ENCODE measurements at regions not wholly inside any gene's neighbourhood (a gene's known extent, or its start where the extent isn't known, plus 50 kb on each side); places are given as distances from the start of the nearest gene placed in this dataset.
A peak's percentile ranks its signal among the peaks of the same experiment; 100 is the strongest.

DNA sequence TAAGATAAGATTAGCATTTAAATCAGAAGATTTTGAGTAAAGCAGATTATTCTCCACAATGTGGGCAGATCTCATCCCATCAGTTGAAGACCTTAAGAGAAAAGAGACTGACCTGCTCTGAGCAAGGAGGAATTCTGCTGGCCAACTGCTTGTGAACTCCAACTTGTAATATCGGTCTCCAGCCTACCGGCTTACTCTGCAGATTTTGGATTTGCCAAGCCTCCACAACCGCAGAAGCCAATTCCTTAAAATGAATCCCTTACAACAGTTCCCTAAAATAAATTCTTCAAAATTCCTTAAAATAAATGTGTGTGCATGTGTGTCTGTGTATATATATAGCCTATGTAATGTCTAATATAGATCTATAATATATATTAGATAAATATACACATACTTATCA, 107.4 kb upstream of the KLF13 start:
- Histone ChIP-seq H3K9me3 (ENCODE audit: control insufficient read depth, insufficient read depth, low read depth, low read length) (no peaks in the 10 kb centered on the region), H3K27ac (ENCODE audit: extremely low read depth, low read depth, low read length) (no peak overlapping the region), H3K36me3 (ENCODE audit: control insufficient read depth in 2 of 2, insufficient read depth in 1 of 2, low read length in 2 of 2) (no peaks in the 10 kb centered on the region), H3K4me1 (ENCODE audit: control insufficient read depth, insufficient read depth, low read length) (0 out of 2 replicates have a peak, but pooled peaks cover 2% of the 10 kb centered on the region), H3K4me3 (ENCODE audit: low read depth, low read length) (no peak overlapping the region)
- TF ChIP-seq ZNF121 (tag by site-specific recombination; IDR thresholded peaks at IDR 0.05) (no peak), ZNF776 (tag by site-specific recombination; IDR thresholded peaks at IDR 0.05; ENCODE audit: borderline replicate concordance) (no peak), MYNN (tag by site-specific recombination; IDR thresholded peaks at IDR 0.05; ENCODE audit: borderline replicate concordance) (no peak), ZSCAN23 (tag by site-specific recombination; IDR thresholded peaks at IDR 0.05) (no peak), ZNF791 (tag by site-specific recombination; IDR thresholded peaks at IDR 0.05) (no peak), EGR2 (tag by site-specific recombination; IDR thresholded peaks at IDR 0.05; ENCODE audit: low read depth) (no peak), ZSCAN16 (tag by site-specific recombination; IDR thresholded peaks at IDR 0.05) (no peak), SCRT1 (tag by site-specific recombination; IDR thresholded peaks at IDR 0.05; ENCODE audit: borderline replicate concordance) (no peak), ZNF433 (tag by site-specific recombination; IDR thresholded peaks at IDR 0.05; ENCODE audit: low read depth) (no peak)
- TF ChIP-seq, protein P1, sequence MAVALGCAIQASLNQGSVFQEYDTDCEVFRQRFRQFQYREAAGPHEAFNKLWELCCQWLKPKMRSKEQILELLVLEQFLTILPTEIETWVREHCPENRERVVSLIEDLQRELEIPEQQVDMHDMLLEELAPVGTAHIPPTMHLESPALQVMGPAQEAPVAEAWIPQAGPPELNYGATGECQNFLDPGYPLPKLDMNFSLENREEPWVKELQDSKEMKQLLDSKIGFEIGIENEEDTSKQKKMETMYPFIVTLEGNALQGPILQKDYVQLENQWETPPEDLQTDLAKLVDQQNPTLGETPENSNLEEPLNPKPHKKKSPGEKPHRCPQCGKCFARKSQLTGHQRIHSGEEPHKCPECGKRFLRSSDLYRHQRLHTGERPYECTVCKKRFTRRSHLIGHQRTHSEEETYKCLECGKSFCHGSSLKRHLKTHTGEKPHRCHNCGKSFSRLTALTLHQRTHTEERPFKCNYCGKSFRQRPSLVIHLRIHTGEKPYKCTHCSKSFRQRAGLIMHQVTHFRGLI (tag by site-specific recombination; IDR thresholded peaks at IDR 0.05), result no peak
- ChIA-PET CTCF (no interaction called here), POLR2A (no interaction called here)

DNA sequence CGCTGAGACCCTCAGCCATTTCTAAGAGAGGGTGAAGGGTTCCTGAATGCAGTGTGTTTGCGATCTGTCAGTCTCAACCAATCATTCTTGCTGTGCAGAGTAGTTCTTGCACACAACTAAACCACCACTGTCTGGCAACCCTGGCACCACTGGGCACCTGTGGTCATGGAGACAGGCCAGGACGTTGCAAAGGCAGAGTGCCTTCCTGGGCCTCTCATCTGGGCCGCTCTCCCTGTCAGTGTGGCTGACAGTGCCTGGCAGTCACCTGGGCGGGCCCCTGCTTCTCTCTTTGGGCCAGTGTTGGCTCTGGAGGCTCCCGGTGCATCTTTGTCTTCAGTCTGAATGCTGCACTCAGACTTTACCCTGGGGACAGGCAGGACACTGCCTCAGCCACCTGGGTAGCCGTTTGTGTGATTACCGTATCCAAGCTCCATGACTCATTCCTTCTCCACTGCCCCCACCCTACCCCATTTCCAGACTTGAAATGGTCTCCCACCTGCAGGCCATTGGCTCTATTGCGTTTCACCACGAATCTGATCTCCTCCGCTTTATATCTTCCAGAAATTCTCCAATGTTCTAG, 104.6 kb upstream of the KLF13 start:
- H3K36me3 ChIP-seq (ENCODE audit: control insufficient read depth in 2 of 2, insufficient read depth in 1 of 2, low read length in 2 of 2), result no peaks in the 10 kb centered on the region
- H3K9me3 ChIP-seq (ENCODE audit: control insufficient read depth, insufficient read depth, low read depth, low read length), result no peaks in the 10 kb centered on the region
- no peak overlapping the region for H3K27ac ChIP-seq (ENCODE audit: extremely low read depth, low read depth, low read length)
- no peak overlapping the region for H3K4me3 ChIP-seq (ENCODE audit: low read depth, low read length)
- TF ChIP-seq ZNF670 (tag by site-specific recombination; IDR thresholded peaks at IDR 0.05; ENCODE audit: low read depth), result no peak
- no peak for TF ChIP-seq ZNF548 (tag by site-specific recombination; IDR thresholded peaks at IDR 0.05)
- peak; percentile 49 for TF ChIP-seq OSR2 (tag by site-specific recombination; IDR thresholded peaks at IDR 0.05)
- TF ChIP-seq, protein P2, sequence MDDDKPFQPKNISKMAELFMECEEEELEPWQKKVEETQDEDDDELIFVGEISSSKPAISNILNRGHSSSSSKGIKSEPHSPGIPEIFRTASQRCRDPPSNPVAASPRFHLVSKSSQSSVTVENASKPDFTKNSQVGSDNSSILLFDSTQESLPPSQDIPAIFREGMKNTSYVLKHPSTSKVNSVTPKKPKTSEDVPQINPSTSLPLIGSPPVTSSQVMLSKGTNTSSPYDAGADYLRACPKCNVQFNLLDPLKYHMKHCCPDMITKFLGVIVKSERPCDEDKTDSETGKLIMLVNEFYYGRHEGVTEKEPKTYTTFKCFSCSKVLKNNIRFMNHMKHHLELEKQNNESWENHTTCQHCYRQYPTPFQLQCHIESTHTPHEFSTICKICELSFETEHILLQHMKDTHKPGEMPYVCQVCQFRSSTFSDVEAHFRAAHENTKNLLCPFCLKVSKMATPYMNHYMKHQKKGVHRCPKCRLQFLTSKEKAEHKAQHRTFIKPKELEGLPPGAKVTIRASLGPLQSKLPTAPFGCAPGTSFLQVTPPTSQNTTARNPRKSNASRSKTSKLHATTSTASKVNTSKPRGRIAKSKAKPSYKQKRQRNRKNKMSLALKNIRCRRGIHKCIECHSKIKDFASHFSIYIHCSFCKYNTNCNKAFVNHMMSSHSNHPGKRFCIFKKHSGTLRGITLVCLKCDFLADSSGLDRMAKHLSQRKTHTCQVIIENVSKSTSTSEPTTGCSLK (tag by site-specific recombination; IDR thresholded peaks at IDR 0.05), result no peak
- TF ChIP-seq, protein P3, sequence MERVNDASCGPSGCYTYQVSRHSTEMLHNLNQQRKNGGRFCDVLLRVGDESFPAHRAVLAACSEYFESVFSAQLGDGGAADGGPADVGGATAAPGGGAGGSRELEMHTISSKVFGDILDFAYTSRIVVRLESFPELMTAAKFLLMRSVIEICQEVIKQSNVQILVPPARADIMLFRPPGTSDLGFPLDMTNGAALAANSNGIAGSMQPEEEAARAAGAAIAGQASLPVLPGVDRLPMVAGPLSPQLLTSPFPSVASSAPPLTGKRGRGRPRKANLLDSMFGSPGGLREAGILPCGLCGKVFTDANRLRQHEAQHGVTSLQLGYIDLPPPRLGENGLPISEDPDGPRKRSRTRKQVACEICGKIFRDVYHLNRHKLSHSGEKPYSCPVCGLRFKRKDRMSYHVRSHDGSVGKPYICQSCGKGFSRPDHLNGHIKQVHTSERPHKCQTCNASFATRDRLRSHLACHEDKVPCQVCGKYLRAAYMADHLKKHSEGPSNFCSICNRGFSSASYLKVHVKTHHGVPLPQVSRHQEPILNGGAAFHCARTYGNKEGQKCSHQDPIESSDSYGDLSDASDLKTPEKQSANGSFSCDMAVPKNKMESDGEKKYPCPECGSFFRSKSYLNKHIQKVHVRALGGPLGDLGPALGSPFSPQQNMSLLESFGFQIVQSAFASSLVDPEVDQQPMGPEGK (tag by site-specific recombination; IDR thresholded peaks at IDR 0.05), result 0 out of 2 replicates have a peak, but pooled peaks have one; percentile 13
- no peak for TF ChIP-seq ZBTB8A (tag by site-specific recombination; IDR thresholded peaks at IDR 0.05)
- TF ChIP-seq GLIS1 (tag by site-specific recombination; IDR thresholded peaks at IDR 0.05), result 0 out of 2 replicates have a peak, but pooled peaks have one; percentile 13
- ChIA-PET POLR2A (no interaction called here), CTCF (no interaction called here)
- H3K4me1 ChIP-seq (ENCODE audit: control insufficient read depth, insufficient read depth, low read length), result 0 out of 2 replicates have a peak, but pooled peaks cover 2% of the 10 kb centered on the region
